ENCODE measurements at regions not wholly inside any gene's neighbourhood (a gene's known extent, or its start where the extent isn't known, plus 50 kb on each side); places are given as distances from the start of the nearest gene placed in this dataset.

- Mint-ChIP-seq H3K36me3 (ENCODE audit: low read depth) (peaks cover 2% of the 10 kb centered on the region), H3K4me3 (ENCODE audit: unreplicated experiment) (no peak overlapping the region), H3K27me3 (ENCODE audit: low read depth) (peaks cover 10% of the 10 kb centered on the region), H3K9me3 (ENCODE audit: low read depth) (peaks cover 10% of the 10 kb centered on the region), H3K27ac (ENCODE audit: unreplicated experiment) (no peak overlapping the region), H3K4me1 (ENCODE audit: low read depth) (no peaks in the 10 kb centered on the region)
- DNase-seq (ENCODE audit: low spot score), result no peak
- no peak for TF ChIP-seq CTCF (IDR thresholded peaks at IDR 0.05)
These were observed 179.6 kb upstream of the ARG1 start for GRCh38 chr6:131393433-131393832.

GRCh38 chr6:131394768-131395432 is 178.1 kb upstream of the ARG1 start:
- DNase-seq (ENCODE audit: low spot score), result no peak
- Mint-ChIP-seq H3K4me1 (ENCODE audit: low read depth) (no peaks in the 10 kb centered on the region), H3K36me3 (ENCODE audit: low read depth) (peaks cover 2% of the 10 kb centered on the region), H3K9me3 (ENCODE audit: low read depth) (peaks cover 10% of the 10 kb centered on the region), H3K4me3 (ENCODE audit: unreplicated experiment) (no peak overlapping the region), H3K27ac (ENCODE audit: unreplicated experiment) (no peak overlapping the region), H3K27me3 (ENCODE audit: low read depth) (peaks cover 7% of the 10 kb centered on the region)
- TF ChIP-seq CTCF (IDR thresholded peaks at IDR 0.05), result no peak

- no peaks in the 10 kb centered on the region for H3K27me3 Mint-ChIP-seq (ENCODE audit: low read depth)
- peaks cover 25% of the 10 kb centered on the region for H3K9me3 Mint-ChIP-seq (ENCODE audit: low read depth)
- no peak overlapping the region for H3K27ac Mint-ChIP-seq (ENCODE audit: unreplicated experiment)
- no peak overlapping the region for H3K4me3 Mint-ChIP-seq (ENCODE audit: unreplicated experiment)
- H3K36me3 Mint-ChIP-seq (ENCODE audit: low read depth), result peaks cover 4% of the 10 kb centered on the region
- TF ChIP-seq CTCF (IDR thresholded peaks at IDR 0.05), result no peak
- DNase-seq (ENCODE audit: low spot score), result no peak
- peaks cover 6% of the 10 kb centered on the region for H3K4me1 Mint-ChIP-seq (ENCODE audit: low read depth)
These were observed 174.8 kb upstream of the ARG1 start for GRCh38 chr6:131398176-131398575.

GRCh38 chr6:131399433-131399832 is 173.6 kb upstream of the ARG1 start:
- no peak overlapping the region for H3K27ac Mint-ChIP-seq (ENCODE audit: unreplicated experiment)
- TF ChIP-seq CTCF (IDR thresholded peaks at IDR 0.05), result no peak

GRCh38 chr6:131400054-131400778 is 172.8 kb upstream of the ARG1 start:
- TF ChIP-seq CTCF (IDR thresholded peaks at IDR 0.05), result no peak
- H3K9me3 Mint-ChIP-seq (ENCODE audit: low read depth), result peaks cover 18% of the 10 kb centered on the region
- no peak overlapping the region for H3K4me3 Mint-ChIP-seq (ENCODE audit: unreplicated experiment)

More at GRCh38 chr6:131399433-131399832, 173.6 kb upstream of the ARG1 start:
- no peak overlapping the region for H3K4me3 Mint-ChIP-seq (ENCODE audit: unreplicated experiment)
- H3K9me3 Mint-ChIP-seq (ENCODE audit: low read depth), result peaks cover 18% of the 10 kb centered on the region
- no peak for DNase-seq (ENCODE audit: low spot score)
- H3K4me1 Mint-ChIP-seq (ENCODE audit: low read depth), result peaks cover 6% of the 10 kb centered on the region
- H3K27me3 Mint-ChIP-seq (ENCODE audit: low read depth), result no peaks in the 10 kb centered on the region
- H3K36me3 Mint-ChIP-seq (ENCODE audit: low read depth), result peaks cover 1% of the 10 kb centered on the region

More at GRCh38 chr6:131400054-131400778, 172.8 kb upstream of the ARG1 start:
- no peak for DNase-seq (ENCODE audit: low spot score)
- Mint-ChIP-seq H3K27me3 (ENCODE audit: low read depth) (no peaks in the 10 kb centered on the region), H3K27ac (ENCODE audit: unreplicated experiment) (no peak overlapping the region), H3K4me1 (ENCODE audit: low read depth) (peaks cover 6% of the 10 kb centered on the region), H3K36me3 (ENCODE audit: low read depth) (peaks cover 1% of the 10 kb centered on the region)

Measured in chondrocyte (in vitro differentiated cells).